HG02852 (cell line): ENCODE measurements at regions not wholly inside any gene's neighbourhood (a gene's known extent, or its start where the extent isn't known, plus 50 kb on each side); places are given as distances from the start of the nearest gene placed in this dataset.
A peak's percentile ranks its signal among the peaks of the same experiment; 100 is the strongest.

ENCODE experiments used
- ATAC-seq: cut with Tn5 transposase; IDR thresholded peaks from one replicate; pipeline ENCODE4 v1.9.1; 2021; ENCODE audit warnings: mild to moderate bottlenecking, moderate library complexity; ENCODE audit not compliant: unreplicated experiment

GRCh38 chr4:74675673-74676279, 118.5 kb downstream of the BTC start:
- ATAC-seq = peak; percentile 83

GRCh38 chr4:74682567-74683359, 111.6 kb downstream of the BTC start:
- ATAC-seq = no peak

GRCh38 chr4:74692972-74693371, 101.4 kb downstream of the BTC start:
- ATAC-seq = no peak
